HG03196 (cell line): ENCODE measurements at regions not wholly inside any gene's neighbourhood (a gene's known extent, or its start where the extent isn't known, plus 50 kb on each side); places are given as distances from the start of the nearest gene placed in this dataset.

Experiments
- ATAC-seq: cut with Tn5 transposase; IDR thresholded peaks from one replicate; pipeline ENCODE4 v1.9.1; 2021; ENCODE audit not compliant: unreplicated experiment

- no peak for ATAC-seq
Observed at GRCh38 chr2:160868891-160869290, 291.3 kb upstream of the TANK start.

- no peak for ATAC-seq
Observed at GRCh38 chr2:160869411-160869810, 290.8 kb upstream of the TANK start.

GRCh38 chr2:160870729-160871465 lies 289.3 kb upstream of the TANK start:
- ATAC-seq = no peak

GRCh38 chr2:160871953-160872352 lies 288.3 kb upstream of the TANK start:
- ATAC-seq = no peak

- no peak for ATAC-seq
Observed at GRCh38 chr2:160876029-160876428, 284.2 kb upstream of the TANK start.

GRCh38 chr2:160876765-160877164 lies 283.5 kb upstream of the TANK start:
- ATAC-seq = no peak

- no peak for ATAC-seq
Observed at GRCh38 chr2:160878618-160879017, 281.6 kb upstream of the TANK start.

- no peak for ATAC-seq
Observed at GRCh38 chr2:160882906-160883305, 277.3 kb upstream of the TANK start.

GRCh38 chr2:160884056-160884455 lies 276.2 kb upstream of the TANK start:
- no peak for ATAC-seq

GRCh38 chr2:160889439-160890170 lies 270.6 kb upstream of the TANK start:
- no peak for ATAC-seq

- no peak for ATAC-seq
Observed at GRCh38 chr2:160890667-160891352, 269.4 kb upstream of the TANK start.

GRCh38 chr2:160891353-160891740 lies 268.9 kb upstream of the TANK start:
- no peak for ATAC-seq

GRCh38 chr2:160892204-160892603 lies 268.0 kb upstream of the TANK start:
- ATAC-seq = no peak

GRCh38 chr2:160893581-160893980 lies 266.6 kb upstream of the TANK start:
- ATAC-seq = no peak

- ATAC-seq = no peak
Observed at GRCh38 chr2:160898581-160899307, 261.5 kb upstream of the TANK start.

GRCh38 chr2:160901613-160902012 lies 258.6 kb upstream of the TANK start:
- ATAC-seq = no peak

- ATAC-seq = no peak
Observed at GRCh38 chr2:160905862-160906261, 254.4 kb upstream of the TANK start.

GRCh38 chr2:160906878-160907277 lies 253.3 kb upstream of the TANK start:
- no peak for ATAC-seq

- ATAC-seq = no peak
Observed at GRCh38 chr2:160907738-160908137, 252.5 kb upstream of the TANK start.

GRCh38 chr2:160908157-160908556 lies 252.1 kb upstream of the TANK start:
- ATAC-seq = no peak

- ATAC-seq = no peak
Observed at GRCh38 chr2:160909781-160910242, 250.4 kb upstream of the TANK start.
